ENCODE measurements at regions not wholly inside any gene's neighbourhood (a gene's known extent, or its start where the extent isn't known, plus 50 kb on each side); places are given as distances from the start of the nearest gene placed in this dataset.

DNA sequence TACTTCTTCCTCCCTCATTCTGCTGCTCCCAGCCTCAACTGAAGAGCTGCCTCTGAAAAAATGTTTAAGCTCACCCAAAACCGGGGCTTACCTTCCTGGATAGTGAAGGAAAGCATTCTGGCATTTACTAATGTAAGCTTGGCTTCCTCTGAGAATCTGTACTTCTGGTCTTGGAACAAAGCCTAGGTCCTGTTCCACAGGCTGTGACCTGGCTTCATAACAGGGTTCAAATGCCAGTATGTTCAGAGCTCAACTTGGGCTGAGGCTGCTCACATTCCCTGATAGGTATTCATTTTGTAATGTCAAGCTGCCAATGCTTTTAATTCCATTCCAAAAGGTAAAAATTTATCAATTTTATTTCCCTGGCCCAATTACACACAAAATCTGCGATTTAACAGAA is 411.7 kb upstream of the KCNN2 start:
- Histone ChIP-seq H3K9me3 (no peaks in the 10 kb centered on the region), H3K4me1 (ENCODE audit: insufficient read depth) (no peaks in the 10 kb centered on the region), H3K27me3 (no peaks in the 10 kb centered on the region), H3K27ac (no peak overlapping the region), H3K36me3 (no peaks in the 10 kb centered on the region), H3K4me3 (no peak overlapping the region)
- DNase-seq = no peak
- intact Hi-C loops (cut with DNase I) = no loop called here
- WGBS, 3 donors = 10 to 16% (median 16%) methylated on average over 2 of the region's 2 CpGs
- TF ChIP-seq EP300 (IDR thresholded peaks at IDR 0.05) (no peak), POLR2A (IDR thresholded peaks at IDR 0.05) (no peak)
- TF ChIP-seq, protein P1, sequence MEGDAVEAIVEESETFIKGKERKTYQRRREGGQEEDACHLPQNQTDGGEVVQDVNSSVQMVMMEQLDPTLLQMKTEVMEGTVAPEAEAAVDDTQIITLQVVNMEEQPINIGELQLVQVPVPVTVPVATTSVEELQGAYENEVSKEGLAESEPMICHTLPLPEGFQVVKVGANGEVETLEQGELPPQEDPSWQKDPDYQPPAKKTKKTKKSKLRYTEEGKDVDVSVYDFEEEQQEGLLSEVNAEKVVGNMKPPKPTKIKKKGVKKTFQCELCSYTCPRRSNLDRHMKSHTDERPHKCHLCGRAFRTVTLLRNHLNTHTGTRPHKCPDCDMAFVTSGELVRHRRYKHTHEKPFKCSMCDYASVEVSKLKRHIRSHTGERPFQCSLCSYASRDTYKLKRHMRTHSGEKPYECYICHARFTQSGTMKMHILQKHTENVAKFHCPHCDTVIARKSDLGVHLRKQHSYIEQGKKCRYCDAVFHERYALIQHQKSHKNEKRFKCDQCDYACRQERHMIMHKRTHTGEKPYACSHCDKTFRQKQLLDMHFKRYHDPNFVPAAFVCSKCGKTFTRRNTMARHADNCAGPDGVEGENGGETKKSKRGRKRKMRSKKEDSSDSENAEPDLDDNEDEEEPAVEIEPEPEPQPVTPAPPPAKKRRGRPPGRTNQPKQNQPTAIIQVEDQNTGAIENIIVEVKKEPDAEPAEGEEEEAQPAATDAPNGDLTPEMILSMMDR (IDR thresholded peaks at IDR 0.05) = no peak

DNA sequence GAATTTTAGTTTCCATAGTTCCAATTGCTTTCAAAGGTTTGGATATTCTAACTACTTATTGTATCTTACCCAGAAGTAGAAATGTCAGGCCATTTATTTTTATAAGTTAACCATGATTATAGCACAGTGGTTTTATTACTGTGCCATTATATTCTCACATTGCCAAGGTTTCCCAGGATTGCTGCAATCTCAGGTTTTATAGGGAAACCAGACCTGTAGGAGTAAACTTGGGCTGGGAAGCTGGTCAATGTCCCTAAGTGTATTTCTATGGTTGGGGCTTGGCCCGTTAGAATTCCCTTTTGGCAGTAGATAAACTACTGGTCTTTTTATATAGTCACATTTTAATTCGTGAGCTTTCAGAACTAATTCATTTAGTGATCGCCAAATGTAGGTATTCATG is 396.6 kb upstream of the KCNN2 start:
- Histone ChIP-seq H3K9me3 (no peaks in the 10 kb centered on the region), H3K4me3 (no peak overlapping the region), H3K36me3 (no peaks in the 10 kb centered on the region), H3K4me1 (ENCODE audit: insufficient read depth) (no peaks in the 10 kb centered on the region), H3K27ac (no peak overlapping the region), H3K27me3 (no peaks in the 10 kb centered on the region)
- DNase-seq = no peak
- intact Hi-C loops (cut with DNase I) = no loop called here
- 81 to 84% (median 81%) methylated on average over 3 of the region's 3 CpGs for WGBS, 3 donors
- TF ChIP-seq EP300 (IDR thresholded peaks at IDR 0.05) (no peak), POLR2A (IDR thresholded peaks at IDR 0.05) (no peak)
- TF ChIP-seq, protein P1 (IDR thresholded peaks at IDR 0.05) = no peak

DNA sequence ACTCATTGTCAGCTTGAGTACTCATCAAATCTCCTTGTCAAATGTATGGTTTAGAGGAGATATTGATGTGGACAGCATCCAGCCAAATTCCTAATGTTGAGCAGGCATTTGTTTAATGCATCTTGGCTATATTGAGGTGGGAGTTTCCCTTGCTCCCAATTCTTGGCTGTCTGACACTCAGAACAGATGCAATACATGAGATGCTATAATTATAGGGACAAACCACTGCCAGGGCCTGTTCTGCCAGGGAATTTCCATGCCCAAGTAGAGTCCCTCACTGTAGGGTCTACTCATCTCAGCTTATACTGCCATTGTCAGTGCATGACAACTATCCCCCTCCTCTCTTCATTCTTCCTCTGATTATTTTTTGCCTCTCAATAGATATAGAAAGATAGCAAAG is 392.0 kb upstream of the KCNN2 start:
- Histone ChIP-seq H3K4me3 (no peak overlapping the region), H3K4me1 (ENCODE audit: insufficient read depth) (no peaks in the 10 kb centered on the region), H3K27ac (no peak overlapping the region), H3K36me3 (no peaks in the 10 kb centered on the region), H3K27me3 (no peaks in the 10 kb centered on the region), H3K9me3 (no peaks in the 10 kb centered on the region)
- no peak for DNase-seq
- no peak for TF ChIP-seq POLR2A (IDR thresholded peaks at IDR 0.05)
- intact Hi-C loops (cut with DNase I) = no loop called here

DNA sequence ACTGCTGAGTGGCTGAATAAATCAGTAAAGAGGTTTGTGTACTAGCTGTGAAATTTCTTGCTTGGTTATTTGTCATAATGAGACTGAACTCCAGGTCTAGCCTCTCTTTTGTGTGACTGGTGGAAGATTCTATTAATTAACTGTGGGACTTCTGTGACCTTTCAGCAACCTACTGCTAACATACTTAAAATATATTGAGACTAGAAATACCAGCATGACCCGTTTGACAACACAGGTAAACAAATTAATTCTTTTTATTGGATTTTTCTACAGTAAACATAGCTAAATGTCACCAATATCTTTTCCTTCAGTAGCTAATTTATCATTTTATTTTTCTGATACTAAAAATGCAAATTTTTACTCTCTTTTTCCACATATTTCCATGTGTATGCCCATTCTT is 390.4 kb upstream of the KCNN2 start:
- no peaks in the 10 kb centered on the region for H3K4me1 ChIP-seq (ENCODE audit: insufficient read depth)
- no peaks in the 10 kb centered on the region for H3K9me3 ChIP-seq
- intact Hi-C loops (cut with DNase I) = no loop called here
- no peaks in the 10 kb centered on the region for H3K27me3 ChIP-seq
- TF ChIP-seq, protein P1 (IDR thresholded peaks at IDR 0.05) = no peak
- TF ChIP-seq POLR2A (IDR thresholded peaks at IDR 0.05) (no peak), EP300 (IDR thresholded peaks at IDR 0.05) (no peak)
- 23 to 60% (median 59%) methylated on average over 1 of the region's 1 CpG for WGBS, 3 donors
- H3K27ac ChIP-seq = no peak overlapping the region
- H3K4me3 ChIP-seq = no peak overlapping the region
- H3K36me3 ChIP-seq = no peaks in the 10 kb centered on the region
- DNase-seq = no peak

DNA sequence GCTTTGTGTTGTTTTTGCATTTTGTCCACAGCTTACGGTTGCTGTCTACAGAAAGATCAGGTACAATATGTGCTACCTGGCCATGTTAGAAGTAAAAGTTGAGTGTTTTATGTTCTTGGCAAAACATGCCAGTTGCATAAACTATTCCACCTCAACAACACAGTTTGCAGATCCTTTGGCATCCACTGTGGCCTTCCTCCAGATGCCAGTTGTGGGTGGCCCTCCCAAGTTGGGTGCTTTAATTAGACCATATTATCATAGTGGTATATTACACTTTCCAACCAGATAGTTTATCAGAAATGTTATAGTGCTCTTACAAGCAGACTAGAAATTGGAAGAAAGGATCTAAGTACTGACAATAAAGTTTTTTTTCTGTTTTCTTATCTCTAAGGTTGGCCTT is 386.9 kb upstream of the KCNN2 start:
- WGBS, 3 donors = 79 to 97% (median 82%) methylated on average over 1 of the region's 1 CpG
- DNase-seq = no peak

More for the DNA sequence above, 386.9 kb upstream of the KCNN2 start:
- no peak overlapping the region for H3K4me3 ChIP-seq
- H3K27me3 ChIP-seq = no peaks in the 10 kb centered on the region
- H3K9me3 ChIP-seq = no peaks in the 10 kb centered on the region
- TF ChIP-seq, protein P1 (IDR thresholded peaks at IDR 0.05) = no peak
- no peak for TF ChIP-seq EP300 (IDR thresholded peaks at IDR 0.05)
- no peak for TF ChIP-seq POLR2A (IDR thresholded peaks at IDR 0.05)
- intact Hi-C loops (cut with DNase I) = no loop called here
- no peaks in the 10 kb centered on the region for H3K36me3 ChIP-seq
- H3K4me1 ChIP-seq (ENCODE audit: insufficient read depth) = no peaks in the 10 kb centered on the region
- H3K27ac ChIP-seq = no peak overlapping the region

Measured in ovary (tissue), 7 donors.